ENCODE measurements at regions not wholly inside any gene's neighbourhood (a gene's known extent, or its start where the extent isn't known, plus 50 kb on each side); places are given as distances from the start of the nearest gene placed in this dataset.

DNA sequence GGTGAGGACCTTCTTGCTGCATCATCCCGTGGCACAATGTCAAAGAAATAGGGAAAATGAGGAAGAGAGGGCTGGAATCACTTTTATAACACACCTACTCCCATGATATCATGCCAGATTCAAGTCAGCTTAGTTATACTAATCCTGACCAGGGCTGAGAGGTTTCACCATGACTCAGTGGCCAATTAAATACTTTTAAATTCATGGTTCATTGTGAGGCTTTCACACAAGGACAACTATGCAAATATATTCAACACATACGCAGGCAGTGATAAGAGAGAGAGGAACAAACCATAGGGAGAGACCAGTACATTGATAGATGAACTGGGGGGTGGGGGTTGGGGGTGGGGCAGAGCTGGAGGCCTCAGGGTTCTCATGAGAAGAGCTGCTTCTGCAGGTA is 313.1 kb downstream of the LRFN2 start:
- no peak for TF ChIP-seq SIN3A (IDR thresholded peaks at IDR 0.05; ENCODE audit: borderline replicate concordance, low read depth, low read length)
- TF ChIP-seq, protein P1, sequence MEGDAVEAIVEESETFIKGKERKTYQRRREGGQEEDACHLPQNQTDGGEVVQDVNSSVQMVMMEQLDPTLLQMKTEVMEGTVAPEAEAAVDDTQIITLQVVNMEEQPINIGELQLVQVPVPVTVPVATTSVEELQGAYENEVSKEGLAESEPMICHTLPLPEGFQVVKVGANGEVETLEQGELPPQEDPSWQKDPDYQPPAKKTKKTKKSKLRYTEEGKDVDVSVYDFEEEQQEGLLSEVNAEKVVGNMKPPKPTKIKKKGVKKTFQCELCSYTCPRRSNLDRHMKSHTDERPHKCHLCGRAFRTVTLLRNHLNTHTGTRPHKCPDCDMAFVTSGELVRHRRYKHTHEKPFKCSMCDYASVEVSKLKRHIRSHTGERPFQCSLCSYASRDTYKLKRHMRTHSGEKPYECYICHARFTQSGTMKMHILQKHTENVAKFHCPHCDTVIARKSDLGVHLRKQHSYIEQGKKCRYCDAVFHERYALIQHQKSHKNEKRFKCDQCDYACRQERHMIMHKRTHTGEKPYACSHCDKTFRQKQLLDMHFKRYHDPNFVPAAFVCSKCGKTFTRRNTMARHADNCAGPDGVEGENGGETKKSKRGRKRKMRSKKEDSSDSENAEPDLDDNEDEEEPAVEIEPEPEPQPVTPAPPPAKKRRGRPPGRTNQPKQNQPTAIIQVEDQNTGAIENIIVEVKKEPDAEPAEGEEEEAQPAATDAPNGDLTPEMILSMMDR (IDR thresholded peaks at IDR 0.05) = no peak
- TF ChIP-seq, protein P2, sequence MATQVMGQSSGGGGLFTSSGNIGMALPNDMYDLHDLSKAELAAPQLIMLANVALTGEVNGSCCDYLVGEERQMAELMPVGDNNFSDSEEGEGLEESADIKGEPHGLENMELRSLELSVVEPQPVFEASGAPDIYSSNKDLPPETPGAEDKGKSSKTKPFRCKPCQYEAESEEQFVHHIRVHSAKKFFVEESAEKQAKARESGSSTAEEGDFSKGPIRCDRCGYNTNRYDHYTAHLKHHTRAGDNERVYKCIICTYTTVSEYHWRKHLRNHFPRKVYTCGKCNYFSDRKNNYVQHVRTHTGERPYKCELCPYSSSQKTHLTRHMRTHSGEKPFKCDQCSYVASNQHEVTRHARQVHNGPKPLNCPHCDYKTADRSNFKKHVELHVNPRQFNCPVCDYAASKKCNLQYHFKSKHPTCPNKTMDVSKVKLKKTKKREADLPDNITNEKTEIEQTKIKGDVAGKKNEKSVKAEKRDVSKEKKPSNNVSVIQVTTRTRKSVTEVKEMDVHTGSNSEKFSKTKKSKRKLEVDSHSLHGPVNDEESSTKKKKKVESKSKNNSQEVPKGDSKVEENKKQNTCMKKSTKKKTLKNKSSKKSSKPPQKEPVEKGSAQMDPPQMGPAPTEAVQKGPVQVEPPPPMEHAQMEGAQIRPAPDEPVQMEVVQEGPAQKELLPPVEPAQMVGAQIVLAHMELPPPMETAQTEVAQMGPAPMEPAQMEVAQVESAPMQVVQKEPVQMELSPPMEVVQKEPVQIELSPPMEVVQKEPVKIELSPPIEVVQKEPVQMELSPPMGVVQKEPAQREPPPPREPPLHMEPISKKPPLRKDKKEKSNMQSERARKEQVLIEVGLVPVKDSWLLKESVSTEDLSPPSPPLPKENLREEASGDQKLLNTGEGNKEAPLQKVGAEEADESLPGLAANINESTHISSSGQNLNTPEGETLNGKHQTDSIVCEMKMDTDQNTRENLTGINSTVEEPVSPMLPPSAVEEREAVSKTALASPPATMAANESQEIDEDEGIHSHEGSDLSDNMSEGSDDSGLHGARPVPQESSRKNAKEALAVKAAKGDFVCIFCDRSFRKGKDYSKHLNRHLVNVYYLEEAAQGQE (IDR thresholded peaks at IDR 0.05; ENCODE audit: low read depth, low read length) = no peak
- no peak for TF ChIP-seq SMC3 (IDR thresholded peaks at IDR 0.05; ENCODE audit: low read depth, low read length)
- TF ChIP-seq FOXJ3 (CRISPR knock-in tag; IDR thresholded peaks at IDR 0.05) = no peak
- TF ChIP-seq TAF1 (IDR thresholded peaks at IDR 0.05; ENCODE audit: borderline replicate concordance, low read depth, low read length) = no peak
- TF ChIP-seq, protein P3, sequence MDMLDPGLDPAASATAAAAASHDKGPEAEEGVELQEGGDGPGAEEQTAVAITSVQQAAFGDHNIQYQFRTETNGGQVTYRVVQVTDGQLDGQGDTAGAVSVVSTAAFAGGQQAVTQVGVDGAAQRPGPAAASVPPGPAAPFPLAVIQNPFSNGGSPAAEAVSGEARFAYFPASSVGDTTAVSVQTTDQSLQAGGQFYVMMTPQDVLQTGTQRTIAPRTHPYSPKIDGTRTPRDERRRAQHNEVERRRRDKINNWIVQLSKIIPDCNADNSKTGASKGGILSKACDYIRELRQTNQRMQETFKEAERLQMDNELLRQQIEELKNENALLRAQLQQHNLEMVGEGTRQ (IDR thresholded peaks at IDR 0.05; ENCODE audit: borderline replicate concordance, low read depth, low read length) = no peak
- no peak for TF ChIP-seq RAD21 (IDR thresholded peaks at IDR 0.05; ENCODE audit: low read length)
- TF ChIP-seq NRF1 (IDR thresholded peaks at IDR 0.05; ENCODE audit: low read depth, low read length) = no peak
- no peak for TF ChIP-seq JUND (IDR thresholded peaks at IDR 0.05)
- TF ChIP-seq RCOR1 (IDR thresholded peaks at IDR 0.05; ENCODE audit: low read length) = no peak
- TF ChIP-seq, protein P4, sequence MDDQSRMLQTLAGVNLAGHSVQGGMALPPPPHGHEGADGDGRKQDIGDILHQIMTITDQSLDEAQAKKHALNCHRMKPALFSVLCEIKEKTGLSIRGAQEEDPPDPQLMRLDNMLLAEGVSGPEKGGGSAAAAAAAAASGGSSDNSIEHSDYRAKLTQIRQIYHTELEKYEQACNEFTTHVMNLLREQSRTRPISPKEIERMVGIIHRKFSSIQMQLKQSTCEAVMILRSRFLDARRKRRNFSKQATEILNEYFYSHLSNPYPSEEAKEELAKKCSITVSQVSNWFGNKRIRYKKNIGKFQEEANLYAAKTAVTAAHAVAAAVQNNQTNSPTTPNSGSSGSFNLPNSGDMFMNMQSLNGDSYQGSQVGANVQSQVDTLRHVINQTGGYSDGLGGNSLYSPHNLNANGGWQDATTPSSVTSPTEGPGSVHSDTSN (IDR thresholded peaks at IDR 0.05) = no peak
- no peak for TF ChIP-seq GABPA (IDR thresholded peaks at IDR 0.05; ENCODE audit: low read depth)
